ENCODE measurements at regions not wholly inside any gene's neighbourhood (a gene's known extent, or its start where the extent isn't known, plus 50 kb on each side); places are given as distances from the start of the nearest gene placed in this dataset.

GRCh38 chr1:222890716-222891115, 75.9 kb downstream of the DISP1 start:
- Histone ChIP-seq H3K27ac (ENCODE audit: low read depth in 1 of 2, low read length in 2 of 2) (no peak overlapping the region), H3K4me1 (ENCODE audit: control insufficient read depth in 4 of 4, insufficient read depth in 4 of 4, low read length in 3 of 4) (no peaks in the 10 kb centered on the region), H3K4me3 (ENCODE audit: low read depth in 1 of 3, low read length in 3 of 3) (no peak overlapping the region), H3K36me3 (ENCODE audit: control insufficient read depth in 4 of 4, insufficient read depth in 3 of 4, low read depth in 1 of 4, low read length in 3 of 4) (peaks cover 0 to 3% (median 0%) of the 10 kb centered on the region in 4 donors), H3K27me3 (ENCODE audit: control insufficient read depth in 4 of 4, insufficient read depth in 4 of 4, low read length in 3 of 4) (no peaks in the 10 kb centered on the region), H3K9ac (ENCODE audit: low read depth in 1 of 2, low read length in 2 of 2) (no peak overlapping the region), H3K9me3 (ENCODE audit: control insufficient read depth in 4 of 4, low read length in 3 of 4) (no peaks in the 10 kb centered on the region)
- TF ChIP-seq FOXA2 (IDR thresholded peaks at IDR 0.05) (no peak), JUND (IDR thresholded peaks at IDR 0.05) (no peak), SP1 (IDR thresholded peaks at IDR 0.05) (no peak), NR2F2 (IDR thresholded peaks at IDR 0.05) (no peak), HNF4G (IDR thresholded peaks at IDR 0.05) (no peak), ATF3 (IDR thresholded peaks at IDR 0.05) (no peak), EGR1 (IDR thresholded peaks at IDR 0.05; ENCODE audit: low read depth in 2 of 2) (no peak), HNF4A (conservative IDR thresholded peaks at IDR 0.05) (no peak), CTCF (IDR thresholded peaks at IDR 0.05; ENCODE audit: low read depth, low read length, missing input control) (no peak), FOXA1 (IDR thresholded peaks at IDR 0.05) (no peak), RAD21 (IDR thresholded peaks at IDR 0.05) (no peak), TAF1 (conservative IDR thresholded peaks at IDR 0.05) (no peak), MAX (IDR thresholded peaks at IDR 0.05) (no peak), YY1 (IDR thresholded peaks at IDR 0.05) (no peak), ZBTB33 (IDR thresholded peaks at IDR 0.05) (no peak), GABPA (IDR thresholded peaks at IDR 0.05 in 1 of 2, conservative IDR thresholded peaks at IDR 0.05 in 1 of 2) (no peak), RXRA (IDR thresholded peaks at IDR 0.05) (no peak), REST (IDR thresholded peaks at IDR 0.05) (no peak)
- DNase-seq (ENCODE audit: low spot score) = no peak
- WGBS = 97% methylated on average over 2 of the region's 2 CpGs
